Karpas-422 (cell line): ENCODE measurements at regions not wholly inside any gene's neighbourhood (a gene's known extent, or its start where the extent isn't known, plus 50 kb on each side); places are given as distances from the start of the nearest gene placed in this dataset.

Experiments
- DNase-seq: peaks from one replicate; pipeline ENCODE4 v3.0.0-alpha.2; 2015
- H2AFZ ChIP-seq: fragments of 200-600 bp; sonication (generic); 2 replicates; pipeline ENCODE4 v1.6.1; 2014; ENCODE audit warnings: antibody characterized with exemption, low read length, mixed read lengths
- H3K27ac ChIP-seq: fragments of 200-600 bp; sonication (generic); 2 replicates; pipeline ENCODE4 v1.5.1; 2014; ENCODE audit warnings: mild to moderate bottlenecking, low read length, moderate library complexity
- H3K27me3 ChIP-seq: fragments of 200-600 bp; sonication (generic); 2 replicates; pipeline ENCODE4 v1.6.1; 2014; ENCODE audit warnings: low read length, mixed read lengths
- H3K36me3 ChIP-seq: fragments of 200-600 bp; sonication (generic); 2 replicates; pipeline ENCODE4 v1.6.1; 2014; ENCODE audit warnings: low read length, mixed read lengths; ENCODE audit not compliant: insufficient read depth
- H3K4me1 ChIP-seq: fragments of 200-600 bp; sonication (generic); 2 replicates; pipeline ENCODE4 v1.6.1; 2014; ENCODE audit warnings: mild to moderate bottlenecking, low read length, mixed read lengths
- H3K4me2 ChIP-seq: fragments of 200-600 bp; sonication (generic); 2 replicates; pipeline ENCODE4 v1.6.1; 2014; ENCODE audit warnings: low read length, low read depth, mild to moderate bottlenecking; ENCODE audit not compliant: poor library complexity, severe bottlenecking
- H3K4me3 ChIP-seq: fragments of 200-600 bp; sonication (generic); 2 replicates; pipeline ENCODE4 v1.5.1; 2014; ENCODE audit warnings: mild to moderate bottlenecking, antibody characterized with exemption, low read length, mixed read lengths
- H3K79me2 ChIP-seq: fragments of 200-600 bp; sonication (generic); 2 replicates; pipeline ENCODE4 v1.6.1; 2014; ENCODE audit warnings: mild to moderate bottlenecking, low read length, mixed read lengths
- H3K9ac ChIP-seq: fragments of 200-600 bp; sonication (generic); 2 replicates; pipeline ENCODE4 v1.6.0; 2014; ENCODE audit warnings: low read length
- H3K9me2 ChIP-seq: fragments of 200-600 bp; sonication (generic), shearing (Covaris generic); replicated peaks from 2 replicates; pipeline ENCODE4 v1.6.0; 2014; ENCODE audit warnings: mild to moderate bottlenecking, low read length, moderate library complexity; ENCODE audit not compliant: insufficient read depth
- H3K9me3 ChIP-seq: fragments of 300-700, 200-600 bp; sonication (generic); 2 replicates; pipeline ENCODE4 v1.6.1; 2014; ENCODE audit warnings: low read length, mixed read lengths
- H4K20me1 ChIP-seq: fragments of 200-600 bp; sonication (generic); 2 replicates; pipeline ENCODE4 v1.6.1; 2014; ENCODE audit warnings: mild to moderate bottlenecking, antibody characterized with exemption, low read length, low read depth; ENCODE audit not compliant: insufficient read depth

DNA sequence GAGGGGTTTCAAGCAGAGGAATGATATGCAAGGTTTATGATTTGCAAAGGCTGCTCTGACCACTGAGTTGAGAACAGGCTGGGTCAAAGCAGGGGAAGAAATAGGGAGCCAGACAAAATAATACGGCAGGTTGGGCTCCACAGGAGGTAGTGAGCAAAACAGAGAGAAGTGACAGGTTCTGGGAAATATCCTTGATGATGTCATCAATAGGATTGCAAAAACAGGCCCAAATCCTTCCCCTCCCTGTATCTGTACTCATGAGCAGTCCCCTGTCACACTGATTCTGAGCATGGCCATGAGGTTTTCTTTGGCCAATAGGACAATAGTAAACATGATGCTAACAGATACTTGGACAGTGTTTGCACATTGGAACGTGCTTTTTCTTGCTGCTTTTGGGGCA is 471.8 kb upstream of the BRINP1 start:
- Histone ChIP-seq H4K20me1 (no peaks in the 10 kb centered on the region), H3K4me2 (no peak overlapping the region), H3K36me3 (no peaks in the 10 kb centered on the region), H3K9ac (no peak overlapping the region), H3K4me3 (no peak overlapping the region), H3K4me1 (no peaks in the 10 kb centered on the region), H3K27ac (no peak overlapping the region), H3K9me3 (no peaks in the 10 kb centered on the region), H3K9me2 (no peaks in the 10 kb centered on the region), H3K79me2 (no peaks in the 10 kb centered on the region), H3K27me3 (no peaks in the 10 kb centered on the region), H2AFZ (no peak overlapping the region)
- DNase-seq: no peak

DNA sequence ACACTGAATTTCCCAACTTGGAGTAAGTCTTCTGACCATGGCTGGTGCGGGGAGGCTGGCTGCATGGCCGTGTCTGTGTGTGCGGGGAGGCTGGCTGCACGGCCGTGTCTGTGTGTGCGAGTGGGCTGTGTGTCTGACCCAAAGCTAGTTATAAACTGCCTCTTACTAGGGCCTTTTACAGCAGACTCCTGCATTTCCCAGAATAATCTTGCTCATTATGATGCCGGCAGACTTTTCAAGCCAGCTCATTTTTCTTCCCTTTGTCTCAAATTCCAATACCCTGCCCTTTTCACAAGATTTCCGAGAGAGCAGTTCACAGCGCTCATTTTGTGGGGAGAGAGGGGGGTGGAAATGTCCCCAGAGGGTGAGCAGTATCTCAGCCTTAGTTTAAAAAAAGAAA is 470.7 kb upstream of the BRINP1 start:
- no peak for DNase-seq
- Histone ChIP-seq H2AFZ (no peak overlapping the region), H4K20me1 (no peaks in the 10 kb centered on the region), H3K27me3 (no peaks in the 10 kb centered on the region), H3K36me3 (no peaks in the 10 kb centered on the region), H3K9me3 (no peaks in the 10 kb centered on the region), H3K4me2 (no peak overlapping the region), H3K4me3 (no peak overlapping the region), H3K79me2 (no peaks in the 10 kb centered on the region), H3K9ac (no peak overlapping the region), H3K27ac (no peak overlapping the region), H3K9me2 (no peaks in the 10 kb centered on the region), H3K4me1 (no peaks in the 10 kb centered on the region)

DNA sequence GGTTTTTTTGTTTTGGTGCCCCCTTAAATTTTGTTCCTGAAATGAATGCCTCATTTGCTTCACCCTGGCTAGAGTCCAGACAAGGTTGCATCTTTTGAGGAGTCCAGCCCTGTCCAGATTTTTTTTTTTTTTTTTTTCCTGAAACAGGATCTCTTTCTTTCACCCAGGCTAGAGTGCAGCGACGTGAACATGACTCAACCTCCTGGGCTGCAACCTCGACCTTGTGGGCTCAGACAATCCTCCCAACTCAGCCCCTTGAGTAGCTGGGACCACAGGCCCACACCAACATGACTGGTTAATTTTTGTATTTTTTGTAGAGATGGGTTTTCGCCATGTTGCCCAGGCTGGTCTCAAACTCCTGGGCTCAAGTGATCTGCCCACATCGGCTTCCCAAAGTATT is 469.0 kb upstream of the BRINP1 start:
- Histone ChIP-seq H3K4me2 (no peak overlapping the region), H3K79me2 (no peaks in the 10 kb centered on the region), H3K9ac (no peak overlapping the region), H3K36me3 (no peaks in the 10 kb centered on the region), H3K4me1 (no peaks in the 10 kb centered on the region), H3K27ac (no peak overlapping the region), H3K27me3 (no peaks in the 10 kb centered on the region), H3K9me2 (no peaks in the 10 kb centered on the region), H4K20me1 (no peaks in the 10 kb centered on the region), H3K9me3 (no peaks in the 10 kb centered on the region), H2AFZ (no peak overlapping the region), H3K4me3 (no peak overlapping the region)
- DNase-seq: no peak

DNA sequence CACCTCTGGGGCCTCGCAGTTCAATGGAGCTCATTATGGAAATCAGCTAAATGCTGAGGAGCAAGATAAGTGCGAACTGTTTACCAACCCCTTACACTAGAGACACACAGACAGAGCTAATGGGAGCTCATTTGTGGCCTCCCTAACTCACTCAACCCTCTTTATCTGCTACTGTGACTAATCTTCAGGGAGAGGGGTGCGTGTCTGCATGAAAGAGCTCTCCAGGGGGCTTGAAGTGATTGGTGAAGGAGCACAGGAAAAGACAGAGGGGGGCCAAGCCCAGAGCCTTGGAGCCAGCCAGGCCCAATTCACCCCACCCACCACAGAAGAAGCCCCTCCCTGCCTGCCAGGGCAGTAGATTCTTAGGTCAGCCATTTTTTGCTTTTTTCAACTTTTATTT is 466.8 kb upstream of the BRINP1 start:
- H4K20me1 ChIP-seq: no peaks in the 10 kb centered on the region
- no peaks in the 10 kb centered on the region for H3K36me3 ChIP-seq
- no peak overlapping the region for H3K4me2 ChIP-seq
- no peaks in the 10 kb centered on the region for H3K27me3 ChIP-seq
- no peaks in the 10 kb centered on the region for H3K4me1 ChIP-seq
- H2AFZ ChIP-seq: no peak overlapping the region
- H3K4me3 ChIP-seq: no peak overlapping the region
- no peak overlapping the region for H3K27ac ChIP-seq
- DNase-seq: no peak
- H3K9ac ChIP-seq: no peak overlapping the region
- no peaks in the 10 kb centered on the region for H3K9me2 ChIP-seq
- H3K9me3 ChIP-seq: no peaks in the 10 kb centered on the region
- H3K79me2 ChIP-seq: no peaks in the 10 kb centered on the region

DNA sequence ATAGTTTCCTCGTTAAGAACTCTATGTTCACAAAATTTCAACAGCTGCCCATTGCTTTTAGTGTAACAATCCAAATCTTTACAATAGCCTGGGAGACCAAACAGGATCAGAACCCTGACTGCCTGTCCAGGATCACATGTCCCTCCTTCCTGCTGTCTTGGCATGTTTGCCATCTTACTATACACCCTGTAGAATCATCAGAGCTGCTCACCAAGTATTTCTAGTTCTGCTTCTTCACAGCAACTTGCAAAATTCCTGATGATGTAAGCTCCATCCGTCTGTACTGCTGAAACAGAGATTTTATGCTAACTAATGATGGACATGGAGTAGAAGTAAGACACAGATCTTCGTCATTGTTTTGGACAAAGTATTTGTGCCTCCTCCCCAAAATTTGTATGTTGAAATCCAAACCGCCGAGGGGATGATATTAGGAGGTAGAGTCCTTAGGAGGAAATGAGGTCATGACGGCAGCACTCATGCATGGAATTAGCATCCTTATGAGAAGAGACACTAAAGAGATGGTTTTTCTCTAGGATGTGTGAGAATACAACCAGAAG is 464.9 kb upstream of the BRINP1 start:
- H2AFZ ChIP-seq: no peak overlapping the region
- H3K9ac ChIP-seq: no peak overlapping the region

DNA sequence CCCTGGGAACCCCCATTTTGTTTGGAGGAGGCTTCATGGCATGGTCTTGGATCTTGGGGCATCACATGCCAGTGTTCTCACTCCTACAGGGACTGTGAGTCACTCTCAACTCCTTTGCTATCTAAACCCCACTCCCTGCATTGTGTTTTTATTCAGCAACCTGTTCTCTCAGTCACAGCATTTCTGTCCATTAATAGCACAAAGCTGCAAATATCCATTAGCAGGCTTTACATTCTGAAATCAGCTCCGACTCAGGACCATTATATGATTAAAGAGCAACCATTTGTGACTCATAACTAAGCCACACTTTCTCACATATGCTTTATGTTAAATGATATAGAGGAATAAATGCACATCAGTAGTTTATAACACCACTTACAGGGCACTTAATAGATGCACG is 462.1 kb upstream of the BRINP1 start:
- no peak for DNase-seq
- no peaks in the 10 kb centered on the region for H3K9me2 ChIP-seq
- H2AFZ ChIP-seq: no peak overlapping the region
- H3K79me2 ChIP-seq: no peaks in the 10 kb centered on the region
- H4K20me1 ChIP-seq: no peaks in the 10 kb centered on the region
- no peaks in the 10 kb centered on the region for H3K9me3 ChIP-seq
- H3K9ac ChIP-seq: no peak overlapping the region
- H3K4me2 ChIP-seq: no peak overlapping the region
- no peaks in the 10 kb centered on the region for H3K36me3 ChIP-seq
- no peak overlapping the region for H3K27ac ChIP-seq
- no peak overlapping the region for H3K4me3 ChIP-seq
- no peaks in the 10 kb centered on the region for H3K27me3 ChIP-seq
- no peaks in the 10 kb centered on the region for H3K4me1 ChIP-seq

More for the DNA sequence above, 464.9 kb upstream of the BRINP1 start:
- Histone ChIP-seq H3K4me3 (no peak overlapping the region), H3K9me2 (no peaks in the 10 kb centered on the region), H3K4me2 (no peak overlapping the region), H3K27ac (no peak overlapping the region), H3K36me3 (no peaks in the 10 kb centered on the region), H3K4me1 (no peaks in the 10 kb centered on the region), H3K79me2 (no peaks in the 10 kb centered on the region), H3K9me3 (no peaks in the 10 kb centered on the region), H3K27me3 (no peaks in the 10 kb centered on the region), H4K20me1 (no peaks in the 10 kb centered on the region)
- DNase-seq: no peak

DNA sequence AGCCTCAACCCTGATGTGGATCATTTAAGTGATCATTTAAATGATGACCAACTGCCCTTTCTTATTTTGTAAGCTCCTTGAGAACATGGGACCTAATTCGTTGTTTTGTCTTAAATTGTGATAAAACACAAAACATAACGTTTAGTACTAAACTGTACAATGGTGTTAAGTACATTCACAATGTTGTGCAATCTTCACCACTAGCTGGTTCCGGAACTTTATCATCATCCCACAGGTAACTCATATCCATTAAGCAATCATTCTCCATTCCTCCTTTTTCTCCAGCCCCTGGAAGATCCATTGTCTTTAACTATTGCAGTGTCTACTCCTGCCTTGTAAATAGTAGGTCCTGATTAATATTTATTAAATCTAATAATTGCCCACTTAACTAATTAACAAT is 460.5 kb upstream of the BRINP1 start:
- Histone ChIP-seq H3K27me3 (no peaks in the 10 kb centered on the region), H3K36me3 (no peaks in the 10 kb centered on the region), H3K9me3 (no peaks in the 10 kb centered on the region), H3K4me2 (no peak overlapping the region), H2AFZ (no peak overlapping the region), H4K20me1 (no peaks in the 10 kb centered on the region), H3K9ac (no peak overlapping the region), H3K4me1 (no peaks in the 10 kb centered on the region), H3K79me2 (no peaks in the 10 kb centered on the region), H3K27ac (no peak overlapping the region), H3K9me2 (no peaks in the 10 kb centered on the region), H3K4me3 (no peak overlapping the region)
- no peak for DNase-seq

DNA sequence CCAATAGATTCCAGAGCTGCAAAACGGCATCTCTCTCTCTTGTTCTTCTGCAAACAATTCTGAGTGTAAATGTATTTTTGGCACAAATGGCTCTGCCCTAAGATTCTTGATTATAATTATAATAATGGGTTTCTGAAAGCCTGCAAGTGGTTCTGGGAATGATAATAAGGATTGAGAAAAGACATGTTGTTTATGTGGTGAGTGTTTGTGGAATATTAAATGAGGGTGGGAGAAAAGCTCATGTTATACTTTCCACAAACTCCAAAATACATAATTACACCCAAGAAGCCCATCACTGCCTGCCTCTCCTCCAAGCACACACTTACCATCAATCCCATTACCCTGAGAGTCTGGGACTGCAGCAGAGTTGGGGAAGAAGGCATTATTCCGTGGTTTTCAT is 460.0 kb upstream of the BRINP1 start:
- no peak overlapping the region for H3K27ac ChIP-seq
- no peak overlapping the region for H3K9ac ChIP-seq
- H3K27me3 ChIP-seq: no peaks in the 10 kb centered on the region
- DNase-seq: no peak
- H2AFZ ChIP-seq: no peak overlapping the region
- no peak overlapping the region for H3K4me3 ChIP-seq
- H3K79me2 ChIP-seq: no peaks in the 10 kb centered on the region
- no peaks in the 10 kb centered on the region for H3K36me3 ChIP-seq
- no peaks in the 10 kb centered on the region for H4K20me1 ChIP-seq
- no peaks in the 10 kb centered on the region for H3K9me3 ChIP-seq
- H3K9me2 ChIP-seq: no peaks in the 10 kb centered on the region
- H3K4me1 ChIP-seq: no peaks in the 10 kb centered on the region
- no peak overlapping the region for H3K4me2 ChIP-seq

DNA sequence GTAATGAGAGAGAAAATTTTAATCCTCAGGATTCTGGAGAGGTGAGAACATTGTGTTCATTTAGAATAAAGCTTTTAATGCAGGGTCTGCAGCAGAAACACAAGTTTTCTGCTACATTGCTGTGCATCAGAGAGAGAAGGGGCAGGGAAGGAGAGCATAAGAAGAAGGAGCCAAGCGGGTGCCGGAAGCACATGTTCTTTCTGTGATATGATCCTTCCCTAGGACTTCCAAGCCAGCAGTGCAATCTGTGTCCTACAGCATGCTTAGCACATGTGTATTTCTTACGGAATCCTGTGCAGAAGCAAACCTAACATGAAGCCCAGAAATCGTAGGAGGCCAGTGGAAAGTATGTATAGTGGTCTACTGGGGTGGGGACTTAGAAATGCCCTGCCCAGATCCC is 458.3 kb upstream of the BRINP1 start:
- no peaks in the 10 kb centered on the region for H3K4me1 ChIP-seq
- no peaks in the 10 kb centered on the region for H3K27me3 ChIP-seq
- no peaks in the 10 kb centered on the region for H3K79me2 ChIP-seq
- H3K9me3 ChIP-seq: no peaks in the 10 kb centered on the region
- no peak overlapping the region for H3K27ac ChIP-seq
- no peaks in the 10 kb centered on the region for H3K36me3 ChIP-seq
- H2AFZ ChIP-seq: no peak overlapping the region
- H3K4me2 ChIP-seq: no peak overlapping the region
- H3K9me2 ChIP-seq: no peaks in the 10 kb centered on the region
- no peak overlapping the region for H3K4me3 ChIP-seq
- H3K9ac ChIP-seq: no peak overlapping the region
- no peak for DNase-seq
- H4K20me1 ChIP-seq: no peaks in the 10 kb centered on the region
